ENCODE measurements at regions not wholly inside any gene's neighbourhood (a gene's known extent, or its start where the extent isn't known, plus 50 kb on each side); places are given as distances from the start of the nearest gene placed in this dataset.

- peaks cover 11% of the 10 kb centered on the region for H3K4me1 ChIP-seq (ENCODE audit: insufficient read depth, low read length)
Observed at GRCh38 chrX:80098038-80098437, 83.5 kb downstream of the TBX22 start.

GRCh38 chrX:80120335-80120734 lies 105.8 kb downstream of the TBX22 start:
- Histone ChIP-seq H3K36me3 (ENCODE audit: insufficient read depth, low read length) (no peaks in the 10 kb centered on the region), H3K4me1 (ENCODE audit: insufficient read depth, low read length) (no peaks in the 10 kb centered on the region), H3K9me3 (ENCODE audit: control insufficient read depth, insufficient read depth, low read length) (peaks cover 2% of the 10 kb centered on the region; the same call in 1 of the 2 replicates), H3K9ac (ENCODE audit: low read depth, low read length) (no peak overlapping the region)

More at GRCh38 chrX:80098038-80098437, 83.5 kb downstream of the TBX22 start:
- H3K36me3 ChIP-seq (ENCODE audit: insufficient read depth, low read length) = no peaks in the 10 kb centered on the region
- H3K9me3 ChIP-seq (ENCODE audit: control insufficient read depth, insufficient read depth, low read length) = no peaks in the 10 kb centered on the region
- H3K9ac ChIP-seq (ENCODE audit: low read depth, low read length) = no peak overlapping the region

DNA sequence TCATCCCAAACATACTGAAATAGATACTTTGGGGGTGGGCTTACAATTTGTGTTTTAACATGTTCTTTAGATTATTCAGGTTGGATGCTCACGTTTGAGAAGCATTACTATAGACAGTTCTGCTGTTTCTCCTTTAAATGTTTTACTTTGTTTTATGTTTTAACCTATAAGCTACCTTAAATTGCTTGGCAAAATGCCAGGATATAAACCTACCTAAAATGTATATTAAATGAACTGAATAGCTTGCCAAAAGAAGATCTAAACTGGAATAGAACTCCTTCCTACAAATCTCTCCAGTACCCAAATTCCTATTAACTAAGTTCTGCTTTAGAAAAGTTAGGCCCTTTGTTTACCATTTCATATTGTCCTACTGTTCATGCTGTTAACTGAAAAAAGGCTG lies 124.4 kb downstream of the TBX22 start:
- H3K9ac ChIP-seq (ENCODE audit: low read depth, low read length) = no peak overlapping the region
- no peaks in the 10 kb centered on the region for H3K9me3 ChIP-seq (ENCODE audit: control insufficient read depth, insufficient read depth, low read length)
- peaks cover 19% of the 10 kb centered on the region for H3K4me1 ChIP-seq (ENCODE audit: insufficient read depth, low read length)
- no peaks in the 10 kb centered on the region for H3K36me3 ChIP-seq (ENCODE audit: insufficient read depth, low read length)

- H3K36me3 ChIP-seq (ENCODE audit: insufficient read depth, low read length) = no peaks in the 10 kb centered on the region
- no peaks in the 10 kb centered on the region for H3K9me3 ChIP-seq (ENCODE audit: control insufficient read depth, insufficient read depth, low read length)
- H3K4me1 ChIP-seq (ENCODE audit: insufficient read depth, low read length) = peaks cover 19% of the 10 kb centered on the region
- no peak overlapping the region for H3K9ac ChIP-seq (ENCODE audit: low read depth, low read length)
Observed at GRCh38 chrX:80139564-80139963, 125.0 kb downstream of the TBX22 start.

- no peaks in the 10 kb centered on the region for H3K4me1 ChIP-seq (ENCODE audit: insufficient read depth, low read length)
- no peaks in the 10 kb centered on the region for H3K9me3 ChIP-seq (ENCODE audit: control insufficient read depth, insufficient read depth, low read length)
- no peak overlapping the region for H3K9ac ChIP-seq (ENCODE audit: low read depth, low read length)
- no peaks in the 10 kb centered on the region for H3K36me3 ChIP-seq (ENCODE audit: insufficient read depth, low read length)
Observed at GRCh38 chrX:80170581-80170980, 156.0 kb downstream of the TBX22 start.

DNA sequence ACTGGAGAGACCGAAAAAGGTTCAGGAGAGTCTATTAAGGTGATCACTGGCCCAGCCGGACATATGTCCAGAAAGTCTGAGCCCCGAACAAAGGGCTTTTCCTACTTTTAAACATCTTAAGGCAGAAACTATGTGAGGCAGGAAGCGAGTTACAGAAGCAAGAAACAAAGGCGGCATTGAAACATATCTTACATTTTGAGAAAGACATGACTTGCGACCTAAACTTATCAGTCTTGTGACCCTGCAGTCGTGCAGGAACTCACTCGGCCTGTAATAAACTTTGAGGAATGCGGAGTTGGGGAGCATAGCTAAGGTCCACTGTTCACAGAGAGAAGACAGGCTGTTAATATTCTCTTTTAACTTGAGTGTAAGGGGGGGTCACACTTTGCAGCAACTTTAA lies 158.7 kb downstream of the TBX22 start:
- no peaks in the 10 kb centered on the region for H3K36me3 ChIP-seq (ENCODE audit: insufficient read depth, low read length)
- H3K4me1 ChIP-seq (ENCODE audit: insufficient read depth, low read length) = no peaks in the 10 kb centered on the region
- H3K9me3 ChIP-seq (ENCODE audit: control insufficient read depth, insufficient read depth, low read length) = no peaks in the 10 kb centered on the region
- H3K9ac ChIP-seq (ENCODE audit: low read depth, low read length) = no peak overlapping the region

DNA sequence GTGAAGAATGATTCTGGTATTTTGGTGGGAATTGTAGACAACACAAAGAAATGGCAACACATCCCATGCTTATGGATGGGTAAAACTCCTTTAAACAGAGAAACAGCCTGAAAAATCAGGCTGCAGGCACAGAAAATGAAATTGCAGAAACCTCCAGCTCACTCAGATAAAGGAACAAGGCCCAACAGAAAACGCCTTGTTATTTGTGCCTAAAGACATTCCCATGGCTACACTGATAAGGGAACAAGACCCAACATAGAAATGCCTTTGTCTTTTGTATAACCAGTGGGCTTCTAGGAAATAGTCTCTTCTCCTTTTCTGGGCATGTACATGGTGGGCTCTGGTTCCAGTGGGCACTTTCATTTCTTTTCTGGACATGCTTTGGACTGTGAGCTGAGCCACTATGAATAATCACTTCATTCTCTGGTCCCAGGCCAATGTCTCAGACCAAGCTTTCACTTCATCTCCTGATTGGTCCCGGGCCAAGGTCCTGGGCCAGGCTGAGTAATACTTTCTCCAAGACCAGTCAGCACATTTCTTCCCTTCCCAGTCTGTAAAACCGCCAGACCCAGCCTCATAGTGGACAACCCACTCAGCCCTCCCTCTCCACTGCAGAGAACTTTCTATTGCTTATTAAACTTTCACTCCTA lies 160.5 kb downstream of the TBX22 start:
- H3K36me3 ChIP-seq (ENCODE audit: insufficient read depth, low read length) = no peaks in the 10 kb centered on the region
- H3K4me1 ChIP-seq (ENCODE audit: insufficient read depth, low read length) = no peaks in the 10 kb centered on the region
- no peaks in the 10 kb centered on the region for H3K9me3 ChIP-seq (ENCODE audit: control insufficient read depth, insufficient read depth, low read length)
- H3K9ac ChIP-seq (ENCODE audit: low read depth, low read length) = no peak overlapping the region

DNA sequence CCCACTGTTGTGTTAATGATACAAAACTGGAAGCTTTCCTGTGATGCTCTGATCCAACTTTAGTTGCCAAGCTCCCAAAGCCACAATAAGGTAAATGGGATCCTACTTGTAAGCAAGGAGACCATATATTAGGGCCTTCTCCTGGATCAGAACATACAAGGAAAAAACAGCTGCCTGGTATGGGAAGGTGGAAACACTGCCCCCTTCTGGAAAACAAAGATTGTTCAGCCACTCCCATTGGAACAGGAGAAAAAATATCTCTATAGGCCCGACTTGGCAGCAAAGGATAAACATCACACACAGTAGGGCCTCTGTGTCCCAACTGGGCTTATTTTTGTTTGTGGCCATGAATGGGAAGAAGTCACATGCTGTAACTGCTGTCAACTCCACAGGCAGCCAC lies 166.5 kb downstream of the TBX22 start:
- no peaks in the 10 kb centered on the region for H3K9me3 ChIP-seq (ENCODE audit: control insufficient read depth, insufficient read depth, low read length)

DNA sequence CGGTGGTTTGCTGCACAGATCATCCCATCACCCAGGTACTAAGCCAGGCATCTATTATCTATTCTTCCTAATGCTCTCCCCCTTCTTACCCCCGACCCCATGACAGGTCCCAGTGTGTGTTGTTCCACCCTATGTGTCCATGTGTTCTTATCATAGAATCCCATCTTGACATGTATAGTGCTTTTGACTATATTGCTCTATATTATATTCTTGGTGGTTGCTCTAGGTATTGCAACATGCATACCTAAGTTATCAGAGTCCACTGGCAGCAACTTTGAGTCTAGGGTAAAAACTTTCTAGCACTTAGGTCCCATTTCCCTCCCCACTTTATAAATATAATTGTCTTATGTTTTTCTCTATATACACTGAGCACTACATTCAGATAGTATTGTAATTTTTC lies 170.3 kb downstream of the TBX22 start:
- no peaks in the 10 kb centered on the region for H3K4me1 ChIP-seq (ENCODE audit: insufficient read depth, low read length)
- no peaks in the 10 kb centered on the region for H3K9me3 ChIP-seq (ENCODE audit: control insufficient read depth, insufficient read depth, low read length)
- H3K9ac ChIP-seq (ENCODE audit: low read depth, low read length) = no peak overlapping the region
- no peaks in the 10 kb centered on the region for H3K36me3 ChIP-seq (ENCODE audit: insufficient read depth, low read length)

More for the DNA sequence above, 166.5 kb downstream of the TBX22 start:
- H3K4me1 ChIP-seq (ENCODE audit: insufficient read depth, low read length) = no peaks in the 10 kb centered on the region
- no peak overlapping the region for H3K9ac ChIP-seq (ENCODE audit: low read depth, low read length)
- H3K36me3 ChIP-seq (ENCODE audit: insufficient read depth, low read length) = no peaks in the 10 kb centered on the region

DNA sequence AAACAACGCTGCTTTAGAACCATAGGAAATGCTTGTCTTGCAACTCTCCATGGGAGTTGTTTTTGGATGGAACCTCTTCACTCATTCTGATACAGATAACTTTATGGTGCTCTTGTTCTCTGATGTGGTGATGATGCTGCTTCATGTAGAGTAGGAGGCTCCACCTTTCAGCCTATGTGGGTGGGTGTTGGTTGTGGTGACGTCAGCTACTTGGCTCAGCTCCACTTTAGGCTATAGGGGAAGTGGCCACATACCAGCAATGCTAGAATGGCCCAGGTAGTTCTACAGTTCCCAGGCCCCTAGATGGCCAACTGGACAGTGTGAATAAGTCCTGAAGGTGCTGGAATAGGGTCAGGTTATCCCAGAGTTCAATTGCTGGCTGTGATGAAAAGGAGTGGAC lies 192.1 kb downstream of the TBX22 start:
- H3K9ac ChIP-seq (ENCODE audit: low read depth, low read length) = no peak overlapping the region
- H3K9me3 ChIP-seq (ENCODE audit: control insufficient read depth, insufficient read depth, low read length) = no peaks in the 10 kb centered on the region
- no peaks in the 10 kb centered on the region for H3K36me3 ChIP-seq (ENCODE audit: insufficient read depth, low read length)
- no peaks in the 10 kb centered on the region for H3K4me1 ChIP-seq (ENCODE audit: insufficient read depth, low read length)

DNA sequence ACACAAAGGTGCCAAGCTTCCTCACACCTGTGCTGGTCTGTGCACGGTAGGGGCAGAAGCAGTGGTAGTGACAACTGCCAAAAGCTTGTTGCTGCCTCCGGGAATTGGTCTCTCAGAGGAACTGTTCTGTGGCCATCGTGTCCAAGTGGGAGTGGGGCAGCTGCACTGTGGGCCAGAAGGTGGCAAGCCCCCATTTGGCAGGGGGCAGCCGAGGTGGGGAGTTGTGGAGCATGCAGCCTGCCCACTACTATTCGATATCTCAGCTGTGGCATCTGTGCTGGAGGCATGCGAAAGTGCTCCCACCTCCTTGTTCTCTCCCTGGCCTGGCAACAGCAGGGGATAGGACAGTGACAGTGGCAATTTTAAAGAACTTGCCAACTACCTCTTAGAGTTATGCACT lies 192.8 kb downstream of the TBX22 start:
- Histone ChIP-seq H3K9me3 (ENCODE audit: control insufficient read depth, insufficient read depth, low read length) (no peaks in the 10 kb centered on the region), H3K36me3 (ENCODE audit: insufficient read depth, low read length) (no peaks in the 10 kb centered on the region), H3K4me1 (ENCODE audit: insufficient read depth, low read length) (no peaks in the 10 kb centered on the region), H3K9ac (ENCODE audit: low read depth, low read length) (no peak overlapping the region)

GRCh38 chrX:80216086-80216485 lies 201.5 kb downstream of the TBX22 start:
- H3K9ac ChIP-seq (ENCODE audit: low read depth, low read length) = no peak overlapping the region
- H3K36me3 ChIP-seq (ENCODE audit: insufficient read depth, low read length) = no peaks in the 10 kb centered on the region; the same call in 1 of the 2 replicates
- no peaks in the 10 kb centered on the region for H3K4me1 ChIP-seq (ENCODE audit: insufficient read depth, low read length)
- no peaks in the 10 kb centered on the region; the same call in 1 of the 2 replicates for H3K9me3 ChIP-seq (ENCODE audit: control insufficient read depth, insufficient read depth, low read length)

DNA sequence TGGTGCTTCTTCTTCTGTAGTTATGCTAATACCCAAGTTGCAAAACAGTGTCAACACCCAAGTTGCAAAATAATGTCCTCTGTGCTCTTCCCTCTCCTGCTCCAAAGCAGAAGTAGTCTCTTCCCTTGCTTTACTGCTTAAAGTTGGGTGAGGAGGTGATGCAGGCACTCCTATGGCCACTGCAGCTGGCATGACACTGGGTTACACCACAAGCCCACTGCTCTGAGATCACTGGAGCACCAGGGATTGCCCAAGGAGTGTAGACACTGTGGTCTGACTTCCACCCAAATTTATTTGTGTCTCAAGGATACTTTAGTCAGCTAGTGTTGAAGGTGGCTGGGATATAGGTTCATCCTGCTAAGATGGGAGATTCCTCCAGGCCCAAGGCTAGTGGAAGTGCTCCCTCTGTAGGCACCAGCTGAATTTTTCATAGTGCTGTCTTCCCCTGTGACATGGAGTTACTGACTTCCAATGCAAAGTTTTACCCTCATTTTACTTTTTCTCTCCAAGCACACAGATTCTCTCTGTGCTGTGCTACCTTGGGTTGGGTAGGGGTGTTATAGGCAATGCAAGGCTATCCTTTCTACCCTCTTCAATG lies 196.2 kb upstream of the TENT5D start:
- Histone ChIP-seq H3K36me3 (ENCODE audit: insufficient read depth, low read length) (no peaks in the 10 kb centered on the region), H3K9me3 (ENCODE audit: control insufficient read depth, insufficient read depth, low read length) (no peaks in the 10 kb centered on the region; the same call in 1 of the 2 replicates), H3K9ac (ENCODE audit: low read depth, low read length) (no peak overlapping the region), H3K4me1 (ENCODE audit: insufficient read depth, low read length) (no peaks in the 10 kb centered on the region)

DNA sequence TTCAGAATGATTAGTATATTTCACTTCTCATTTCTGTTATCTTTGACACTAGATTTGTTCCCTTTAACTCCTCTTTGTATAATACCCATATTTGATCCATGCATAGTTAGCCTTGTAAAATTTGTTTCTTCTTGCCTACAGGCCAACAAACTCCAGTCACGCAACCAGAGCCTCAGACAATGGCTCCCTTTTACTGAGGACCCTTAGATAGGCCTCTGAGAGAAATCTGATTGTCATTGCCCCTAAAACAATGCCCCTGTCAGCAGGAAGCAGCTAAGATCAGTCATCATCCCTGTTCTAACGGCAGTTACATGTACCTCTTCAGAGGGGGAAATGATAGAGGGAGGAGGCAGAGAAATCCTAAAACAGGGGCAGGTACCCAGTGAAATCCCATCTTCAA lies 190.6 kb upstream of the TENT5D start:
- no peaks in the 10 kb centered on the region for H3K4me1 ChIP-seq (ENCODE audit: insufficient read depth, low read length)
- no peak overlapping the region for H3K9ac ChIP-seq (ENCODE audit: low read depth, low read length)
- no peaks in the 10 kb centered on the region for H3K9me3 ChIP-seq (ENCODE audit: control insufficient read depth, insufficient read depth, low read length)
- H3K36me3 ChIP-seq (ENCODE audit: insufficient read depth, low read length) = no peaks in the 10 kb centered on the region

GRCh38 chrX:80237072-80237471 lies 183.2 kb upstream of the TENT5D start:
- H3K9me3 ChIP-seq (ENCODE audit: control insufficient read depth, insufficient read depth, low read length) = no peaks in the 10 kb centered on the region
- no peaks in the 10 kb centered on the region for H3K36me3 ChIP-seq (ENCODE audit: insufficient read depth, low read length)
- H3K4me1 ChIP-seq (ENCODE audit: insufficient read depth, low read length) = no peaks in the 10 kb centered on the region
- no peak overlapping the region for H3K9ac ChIP-seq (ENCODE audit: low read depth, low read length)

Data from ES-I3 (cell line).